Sigmoid colon (tissue), 3 donors: ENCODE measurements at regions not wholly inside any gene's neighbourhood (a gene's known extent, or its start where the extent isn't known, plus 50 kb on each side); places are given as distances from the start of the nearest gene placed in this dataset.

Source experiments
- POLR2A ChIP-seq, 2 donors: fragments of 450-650 bp; IDR thresholded peaks; one replicate each; pipeline ENCODE4 v1.6.1; 2016; ENCODE audit warnings: antibody characterized with exemption in 2 of 2, mild to moderate bottlenecking in 2 of 2, moderate library complexity in 2 of 2
- TF ChIP-seq, protein P1 (sequence below), 4 experiments: fragments of 450-650 bp in 3 of 4; fragments of 200-600 bp in 1 of 4; IDR thresholded peaks; one replicate each; pipeline ENCODE4 v1.5.1; 2016 to 2019; ENCODE audit warnings: antibody characterized with exemption in 4 of 4, mild to moderate bottlenecking in 3 of 4, moderate library complexity in 2 of 4

GRCh38 chr2:105953942-105954341 lies 209.2 kb downstream of the NCK2 start:
- TF ChIP-seq, protein P1, sequence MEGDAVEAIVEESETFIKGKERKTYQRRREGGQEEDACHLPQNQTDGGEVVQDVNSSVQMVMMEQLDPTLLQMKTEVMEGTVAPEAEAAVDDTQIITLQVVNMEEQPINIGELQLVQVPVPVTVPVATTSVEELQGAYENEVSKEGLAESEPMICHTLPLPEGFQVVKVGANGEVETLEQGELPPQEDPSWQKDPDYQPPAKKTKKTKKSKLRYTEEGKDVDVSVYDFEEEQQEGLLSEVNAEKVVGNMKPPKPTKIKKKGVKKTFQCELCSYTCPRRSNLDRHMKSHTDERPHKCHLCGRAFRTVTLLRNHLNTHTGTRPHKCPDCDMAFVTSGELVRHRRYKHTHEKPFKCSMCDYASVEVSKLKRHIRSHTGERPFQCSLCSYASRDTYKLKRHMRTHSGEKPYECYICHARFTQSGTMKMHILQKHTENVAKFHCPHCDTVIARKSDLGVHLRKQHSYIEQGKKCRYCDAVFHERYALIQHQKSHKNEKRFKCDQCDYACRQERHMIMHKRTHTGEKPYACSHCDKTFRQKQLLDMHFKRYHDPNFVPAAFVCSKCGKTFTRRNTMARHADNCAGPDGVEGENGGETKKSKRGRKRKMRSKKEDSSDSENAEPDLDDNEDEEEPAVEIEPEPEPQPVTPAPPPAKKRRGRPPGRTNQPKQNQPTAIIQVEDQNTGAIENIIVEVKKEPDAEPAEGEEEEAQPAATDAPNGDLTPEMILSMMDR (IDR thresholded peaks at IDR 0.05), result no peak
- no peak for TF ChIP-seq POLR2A (IDR thresholded peaks at IDR 0.05)
